Posterior cingulate gyrus (tissue), 11 donors: ENCODE measurements at regions not wholly inside any gene's neighbourhood (a gene's known extent, or its start where the extent isn't known, plus 50 kb on each side); places are given as distances from the start of the nearest gene placed in this dataset.

Source experiments
- DNase-seq, 10 donors: peaks; one replicate each; pipeline versions ENCODE4 v3.0.0 to v3.0.0-alpha.2; 2020 to 2021; ENCODE audit warnings: mixed read lengths in 3 of 10
- intact Hi-C: fragments of 100-400 bp; cut with DNase I; formaldehyde crosslinking; loops from one replicate; pipeline ENCODE4 v1.15.1; 2023

- DNase-seq: no peak
- intact Hi-C loops: no loop called here
These were observed 771.4 kb downstream of the TUSC7 start for GRCh38 chr3:117480972-117481371.

DNA sequence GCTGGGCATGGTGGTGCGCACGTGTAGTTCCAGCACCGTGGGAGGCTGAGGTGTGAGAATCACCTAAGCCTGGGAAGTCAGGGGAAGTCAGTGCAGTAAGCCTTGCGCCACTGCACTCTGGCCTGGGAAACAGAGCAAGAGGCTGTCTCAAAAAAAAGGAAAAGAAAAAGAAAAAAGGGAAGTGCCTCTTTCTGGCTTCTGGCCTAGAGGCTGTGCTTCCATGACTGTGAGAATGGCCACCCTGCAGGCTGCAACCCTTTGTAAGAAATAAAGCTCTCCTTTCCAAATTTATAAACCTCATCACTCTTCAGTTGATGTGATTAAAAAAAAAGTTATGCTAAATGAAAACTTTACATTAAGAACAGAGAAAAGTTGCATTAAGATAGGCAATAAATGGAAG is 774.3 kb downstream of the TUSC7 start:
- intact Hi-C loops: no loop called here
- DNase-seq: no peak

- DNase-seq: no peak
- intact Hi-C loops: no loop called here
These were observed 776.3 kb downstream of the TUSC7 start for GRCh38 chr3:117485841-117486240.

DNA sequence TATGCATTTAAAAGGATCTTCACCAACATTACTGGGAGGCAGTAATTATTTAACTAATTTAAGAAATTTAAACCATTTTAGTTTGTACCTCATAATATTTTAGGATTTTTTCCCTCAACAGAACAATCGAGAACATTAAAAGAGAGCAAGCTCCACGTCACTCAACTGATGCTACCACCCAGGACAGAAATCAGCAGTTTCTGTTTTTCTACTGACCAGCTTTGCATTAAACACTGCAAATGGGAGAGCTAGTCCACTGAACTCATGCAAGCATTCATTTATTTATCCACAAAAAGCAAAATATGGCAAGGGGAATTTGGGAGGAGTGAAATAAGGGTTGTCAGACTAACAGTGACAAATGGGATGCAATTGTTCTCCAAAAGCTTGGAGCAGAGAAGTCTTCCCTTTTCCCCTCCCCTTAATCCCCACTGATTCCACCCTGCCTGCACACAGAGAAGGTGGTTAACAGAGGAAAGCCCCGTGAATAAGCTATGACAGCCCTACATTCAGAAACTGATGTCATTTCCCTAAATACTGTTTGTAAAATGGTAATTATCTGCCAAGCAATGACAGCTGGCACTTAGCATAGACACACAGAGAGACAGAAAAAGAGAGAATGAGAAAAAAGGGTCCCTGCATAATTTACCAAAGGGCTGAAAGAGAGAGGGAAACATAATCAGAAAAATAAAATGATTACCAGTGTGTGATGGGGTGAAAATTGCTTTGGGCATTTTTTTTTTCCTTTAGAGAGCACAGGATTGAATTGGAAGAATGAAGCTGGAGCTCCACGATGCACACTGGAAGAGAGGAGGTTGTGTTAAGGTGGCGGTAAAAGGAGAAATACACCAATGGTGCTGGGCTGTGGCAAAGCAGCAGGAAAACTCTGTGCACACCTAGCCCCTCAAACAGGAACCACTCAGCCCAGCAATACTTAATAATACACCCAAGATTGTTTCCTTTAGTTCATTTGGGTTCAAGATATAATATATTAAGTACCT is 777.4 kb downstream of the TUSC7 start:
- DNase-seq: no peak
- intact Hi-C loops: no loop called here

GRCh38 chr3:117488983-117489382 is 779.4 kb downstream of the TUSC7 start:
- no peak for DNase-seq
- intact Hi-C loops: no loop called here

DNA sequence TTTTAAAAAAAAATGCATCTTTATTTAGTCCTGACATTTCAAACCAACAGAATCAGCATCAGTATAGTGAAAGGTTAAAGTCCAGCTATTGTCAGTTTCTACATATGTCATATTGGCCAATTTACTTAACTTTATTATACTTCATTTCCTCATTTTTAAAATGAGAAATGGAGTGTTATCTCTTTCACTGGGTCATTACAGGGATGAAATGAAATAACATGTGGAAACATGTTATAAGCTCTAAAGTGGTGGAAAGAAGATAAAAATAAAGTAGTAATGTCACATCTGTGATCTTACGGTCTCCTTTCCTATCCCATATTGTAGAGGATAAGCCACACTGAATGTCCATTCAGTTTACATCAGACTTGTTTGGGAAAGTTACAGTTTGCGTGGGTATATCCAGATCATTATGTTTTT is 780.1 kb downstream of the TUSC7 start:
- no peak for DNase-seq
- intact Hi-C loops: no loop called here

DNA sequence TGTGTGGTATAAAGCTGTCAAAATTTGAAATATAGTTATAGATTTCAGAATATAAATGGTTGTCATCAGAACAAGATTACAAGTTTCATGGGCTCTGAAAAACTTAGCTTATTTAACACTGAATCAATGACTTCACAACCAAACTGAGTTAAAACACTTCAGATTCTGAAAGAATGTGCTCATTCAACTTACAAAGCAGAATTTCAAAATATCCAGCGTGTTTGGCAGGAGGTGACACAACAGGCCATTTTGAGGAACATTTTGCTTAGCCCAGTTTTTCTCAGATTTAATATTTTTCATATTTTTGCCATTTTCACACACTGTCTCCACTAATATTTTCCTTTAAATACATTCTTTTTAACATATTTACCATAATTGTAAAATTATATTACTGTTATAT is 781.1 kb downstream of the TUSC7 start:
- intact Hi-C loops: no loop called here
- DNase-seq: no peak

GRCh38 chr3:117495620-117496019 is 786.0 kb downstream of the TUSC7 start:
- DNase-seq: no peak
- intact Hi-C loops: no loop called here

- DNase-seq: no peak
- intact Hi-C loops: no loop called here
These were observed 789.8 kb downstream of the TUSC7 start for GRCh38 chr3:117499189-117499870.

DNA sequence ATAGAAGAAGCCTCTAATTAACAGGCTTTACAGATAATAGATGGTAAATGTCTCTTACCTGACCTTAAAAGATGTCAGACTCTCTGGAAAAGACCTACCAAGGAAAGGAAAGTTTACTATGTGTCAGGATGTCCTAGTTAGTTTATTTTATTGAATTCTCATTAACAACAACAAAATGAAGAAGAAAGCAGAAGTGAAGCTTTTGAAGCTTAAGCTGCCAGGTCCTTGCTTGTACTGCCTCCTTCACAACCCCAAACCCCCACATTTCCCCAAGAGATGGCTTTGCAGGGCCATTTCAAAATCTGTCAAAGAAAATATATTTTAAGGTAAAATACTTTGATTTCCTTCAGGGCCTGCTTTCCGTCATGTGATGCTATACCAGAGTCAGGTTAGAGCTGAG is 798.4 kb downstream of the TUSC7 start:
- DNase-seq: no peak
- intact Hi-C loops: no loop called here

DNA sequence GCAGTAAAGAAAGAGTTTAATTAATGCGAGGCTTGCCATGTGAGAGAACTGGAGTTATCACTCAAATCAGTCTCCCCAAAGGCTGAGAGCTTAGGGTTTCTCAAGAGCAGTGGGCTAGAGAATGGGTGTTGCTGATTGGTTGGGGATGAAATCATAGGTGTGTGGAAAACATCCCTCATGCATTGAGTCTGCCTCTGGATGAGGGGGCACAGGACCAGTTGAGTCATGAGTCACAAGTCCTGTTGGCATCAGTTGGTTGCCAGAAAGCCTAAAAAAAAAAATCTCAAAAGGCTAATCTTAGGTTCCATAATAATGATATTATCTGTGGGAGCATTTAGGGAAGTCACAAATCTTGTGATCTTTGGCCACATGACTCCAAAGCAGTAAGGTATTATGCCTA is 800.3 kb downstream of the TUSC7 start:
- intact Hi-C loops: no loop called here
- no peak for DNase-seq

DNA sequence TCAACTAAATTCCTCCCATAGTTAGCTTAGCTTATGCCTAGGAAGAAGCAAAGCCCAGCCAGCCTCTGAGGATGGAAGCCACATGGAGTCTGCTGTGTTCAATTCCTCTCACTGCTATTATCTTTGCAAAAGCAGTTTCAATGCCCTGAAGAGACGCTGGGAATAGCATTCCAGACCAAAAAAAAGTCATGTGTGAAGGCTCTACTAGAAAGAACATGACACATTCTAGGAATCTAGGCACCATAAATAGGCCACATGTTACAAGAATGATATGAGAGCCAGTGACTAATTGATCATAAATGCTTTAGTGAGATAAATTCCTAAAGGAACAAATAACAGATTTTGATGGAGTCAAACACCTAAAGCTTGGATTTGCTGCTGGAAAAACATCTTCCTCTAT is 800.8 kb downstream of the TUSC7 start:
- intact Hi-C loops: no loop called here

DNA sequence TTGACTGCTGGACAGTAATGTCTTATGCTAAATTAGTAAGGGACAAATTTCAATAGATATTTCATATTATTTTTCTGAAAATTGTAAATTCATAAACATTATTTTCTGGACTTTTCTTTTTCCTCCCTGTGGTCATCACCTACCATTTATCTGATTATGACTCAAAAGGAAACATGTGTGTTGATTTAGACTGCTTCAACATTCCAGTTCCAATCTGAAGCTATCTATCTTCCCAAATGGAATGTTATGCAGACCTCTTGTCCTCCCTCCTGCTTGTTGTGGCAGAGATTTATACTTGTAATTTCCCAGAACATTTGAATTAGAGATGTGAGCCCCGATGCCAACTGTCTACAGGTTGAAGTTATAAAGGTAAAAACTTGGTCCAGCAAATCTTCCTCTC is 803.4 kb downstream of the TUSC7 start:
- no peak for DNase-seq
- intact Hi-C loops: no loop called here

More for the DNA sequence above, 800.8 kb downstream of the TUSC7 start:
- no peak for DNase-seq

DNA sequence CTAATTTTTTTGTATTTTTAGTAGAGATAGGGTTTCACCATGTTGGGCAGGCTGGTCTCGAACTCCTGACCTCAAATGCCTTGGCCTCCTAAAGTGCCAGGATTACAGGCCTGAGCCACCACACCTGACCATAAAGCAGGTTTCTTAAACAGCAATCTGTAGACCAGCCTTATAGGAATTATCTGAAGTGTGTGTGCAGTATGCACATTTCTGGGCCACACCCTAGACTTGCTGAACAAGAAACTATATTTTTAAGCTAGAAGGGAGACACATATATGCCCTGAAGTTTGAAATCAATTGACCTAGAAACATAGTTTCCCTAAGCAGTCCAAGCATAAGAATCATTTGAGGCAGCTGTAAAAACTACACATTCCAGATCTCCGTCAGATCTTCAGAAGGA is 805.7 kb downstream of the TUSC7 start:
- intact Hi-C loops: no loop called here

GRCh38 chr3:117518364-117518763 is 808.8 kb downstream of the TUSC7 start:
- no peak for DNase-seq
- intact Hi-C loops: no loop called here

More for the DNA sequence above, 805.7 kb downstream of the TUSC7 start:
- DNase-seq: no peak

DNA sequence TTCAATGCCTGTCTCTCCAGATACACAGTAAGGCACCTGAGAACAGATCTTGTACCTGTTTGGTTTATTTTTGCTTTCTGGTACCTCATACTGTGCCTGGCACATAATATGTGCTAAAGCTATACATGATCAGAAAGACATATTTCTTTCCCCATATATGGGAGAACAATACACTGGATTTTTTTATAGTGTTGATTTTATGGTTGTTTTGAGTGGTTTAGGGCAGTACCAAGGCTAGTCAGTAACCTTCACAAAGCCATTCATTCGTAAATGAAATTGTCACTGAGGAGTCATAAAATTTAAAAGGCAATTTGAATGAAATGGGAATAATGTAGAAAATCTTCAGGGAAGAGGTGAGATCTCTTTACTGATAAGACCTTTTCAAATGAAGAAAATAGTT is 810.2 kb downstream of the TUSC7 start:
- no peak for DNase-seq
- intact Hi-C loops: loop anchor here (10.0 kb wide), 3 partner anchors 125 to 655 kb away; no protein-coding TSS in a partner anchor

GRCh38 chr3:117520582-117520981 is 811.0 kb downstream of the TUSC7 start:
- intact Hi-C loops: loop anchor here (10.0 kb wide), 3 partner anchors 126 to 656 kb away; no protein-coding TSS in a partner anchor
- DNase-seq: no peak

GRCh38 chr3:117523418-117523817 is 813.8 kb downstream of the TUSC7 start:
- intact Hi-C loops: loop anchor here (10.0 kb wide), 3 partner anchors 129 to 659 kb away; no protein-coding TSS in a partner anchor
- DNase-seq: no peak

DNA sequence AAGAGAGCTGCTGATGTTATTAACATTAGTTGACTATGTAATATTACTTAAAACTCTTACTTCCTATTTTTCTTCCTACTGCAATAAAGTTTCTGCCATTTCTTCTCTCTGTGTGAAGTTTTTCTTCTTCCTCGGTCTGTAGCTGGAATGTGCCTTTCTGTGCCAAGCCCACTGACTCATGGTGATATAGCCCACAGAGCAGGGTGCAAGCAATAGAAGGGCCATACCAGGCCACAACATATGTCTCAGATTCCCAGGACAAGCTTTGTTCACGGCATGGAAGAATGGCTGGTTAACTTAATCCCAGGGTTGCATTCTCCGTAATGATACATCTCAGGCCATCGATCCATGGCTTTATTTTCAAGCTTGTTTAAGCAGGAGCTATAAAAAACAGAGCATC is 815.3 kb downstream of the TUSC7 start:
- DNase-seq: no peak
- intact Hi-C loops: loop anchor here (5.0 to 10.0 kb wide), 4 partner anchors 130 to 660 kb away; no protein-coding TSS in a partner anchor

DNA sequence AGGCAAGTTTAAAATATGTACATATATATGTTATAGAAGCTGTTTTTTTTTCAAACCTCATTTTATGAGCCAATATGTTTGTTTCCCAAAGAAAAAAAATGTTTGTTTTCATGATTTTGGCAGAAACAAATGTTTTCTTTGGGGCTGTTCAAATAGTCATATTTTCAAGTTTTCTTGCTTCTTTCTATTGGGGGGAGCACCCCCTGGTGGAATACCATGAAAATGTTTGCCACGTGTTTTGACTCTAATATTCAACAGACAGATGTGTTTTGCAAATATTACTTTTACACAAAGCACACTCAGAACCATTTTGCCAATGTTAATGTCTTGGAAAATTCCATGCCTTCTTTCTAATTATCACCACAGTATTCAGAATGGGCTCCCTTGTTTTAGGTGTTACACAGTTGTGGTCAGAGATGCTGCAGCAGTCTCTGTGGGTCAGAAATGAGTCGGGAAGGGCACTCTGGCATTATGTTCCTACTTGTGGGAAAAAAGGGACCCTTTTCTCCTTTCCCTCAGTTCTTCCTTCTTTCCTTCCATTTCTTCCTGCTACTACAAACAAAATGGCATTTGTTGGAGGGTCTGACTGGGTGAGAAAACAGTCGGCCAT is 817.0 kb downstream of the TUSC7 start:
- DNase-seq: peak in 5 of 10 donors; percentile 12 to 59 (median 45)

DNA sequence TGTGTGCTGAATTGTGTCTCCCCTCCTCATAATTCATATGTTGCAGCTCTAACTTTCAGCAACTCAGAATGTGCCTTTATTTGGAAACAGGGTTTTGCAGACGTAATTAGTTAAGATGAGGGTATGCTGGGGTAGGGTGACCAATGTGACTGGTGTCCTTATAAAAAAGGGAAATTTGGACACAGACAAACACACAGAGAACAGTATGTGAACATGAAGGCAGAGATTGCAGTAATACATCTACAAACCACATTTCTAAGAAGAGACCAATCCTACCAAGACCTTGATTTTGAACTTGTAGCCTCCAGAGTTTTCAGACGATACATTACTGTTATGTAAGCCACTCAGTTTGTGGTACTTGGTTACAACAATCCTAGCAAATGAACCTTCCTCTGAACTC is 817.8 kb downstream of the TUSC7 start:
- no peak for DNase-seq
- intact Hi-C loops: loop anchor here (2.0 to 10.0 kb wide), 5 partner anchors 133 to 663 kb away; no protein-coding TSS in a partner anchor

More for the DNA sequence above, 817.0 kb downstream of the TUSC7 start:
- intact Hi-C loops: loop anchor here (2.0 to 10.0 kb wide), 5 partner anchors 132 to 662 kb away; no protein-coding TSS in a partner anchor
